ENCODE measurements at regions not wholly inside any gene's neighbourhood (a gene's known extent, or its start where the extent isn't known, plus 50 kb on each side); places are given as distances from the start of the nearest gene placed in this dataset.
"Not testable (repeated sequence)": the region's sequence is repeated elsewhere in the genome, so short reads cannot be mapped to it uniquely, and the experiment has no call there.

DNA sequence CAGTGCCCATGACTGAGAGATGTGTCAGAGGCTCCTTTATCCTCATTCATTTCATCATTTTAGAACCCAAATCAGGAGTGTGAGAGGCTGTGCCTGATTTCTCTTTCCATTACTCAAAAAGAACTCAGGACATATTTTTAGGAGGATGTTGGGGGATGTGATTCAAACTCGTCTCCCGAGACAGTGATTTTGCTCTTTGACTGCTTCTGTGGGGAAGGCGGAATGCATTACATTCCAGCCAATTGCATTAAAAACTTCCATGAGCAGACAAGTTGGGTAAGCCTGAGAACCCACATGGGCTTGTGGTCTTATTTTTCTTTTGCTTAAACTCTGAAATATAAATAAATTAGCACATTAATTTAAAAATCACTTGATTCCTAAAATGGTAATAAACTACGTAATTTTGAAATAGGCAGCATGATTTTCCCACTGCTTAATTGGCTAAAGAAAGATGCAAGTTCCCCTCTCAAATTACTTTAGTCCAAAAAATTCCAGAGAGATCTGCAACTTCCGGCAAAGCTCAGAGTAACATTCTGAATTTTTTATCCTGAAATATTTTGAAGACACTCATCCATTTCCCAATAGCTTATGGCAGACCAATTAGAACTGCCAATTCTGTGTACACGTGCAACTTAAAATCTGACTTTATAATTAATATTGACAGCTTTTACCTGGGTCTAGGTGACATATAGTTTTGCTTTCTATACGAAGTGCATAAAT is 185.6 kb downstream of the C7orf25 start:
- DNase-seq (ENCODE audit: extremely low read depth in 1 of 2, low read depth in 1 of 2), result no peak

DNA sequence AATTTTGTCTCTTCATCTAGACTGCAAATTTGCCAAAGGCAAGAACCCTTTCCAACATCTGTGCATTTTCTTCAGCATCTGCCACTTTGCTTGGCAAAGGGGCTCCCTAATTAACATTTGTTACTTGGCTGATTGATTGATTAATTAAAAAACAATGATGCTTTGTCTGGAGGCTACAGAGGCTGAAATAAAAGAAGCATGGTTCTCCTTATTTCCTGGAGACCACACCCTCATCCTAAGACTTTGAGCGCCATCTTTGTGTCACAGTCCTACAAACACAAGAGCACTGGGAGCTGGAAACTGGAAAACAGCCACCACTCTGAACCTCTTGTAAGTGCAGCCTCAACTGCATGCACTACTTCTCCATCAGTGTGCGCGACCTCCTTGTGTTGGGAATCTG is 189.2 kb downstream of the C7orf25 start:
- no peak for DNase-seq (ENCODE audit: extremely low read depth in 1 of 2, low read depth in 1 of 2)

- no peak for DNase-seq (ENCODE audit: extremely low read depth in 1 of 2, low read depth in 1 of 2)
These were observed 189.7 kb downstream of the C7orf25 start for GRCh38 chr7:42722198-42722597.

DNA sequence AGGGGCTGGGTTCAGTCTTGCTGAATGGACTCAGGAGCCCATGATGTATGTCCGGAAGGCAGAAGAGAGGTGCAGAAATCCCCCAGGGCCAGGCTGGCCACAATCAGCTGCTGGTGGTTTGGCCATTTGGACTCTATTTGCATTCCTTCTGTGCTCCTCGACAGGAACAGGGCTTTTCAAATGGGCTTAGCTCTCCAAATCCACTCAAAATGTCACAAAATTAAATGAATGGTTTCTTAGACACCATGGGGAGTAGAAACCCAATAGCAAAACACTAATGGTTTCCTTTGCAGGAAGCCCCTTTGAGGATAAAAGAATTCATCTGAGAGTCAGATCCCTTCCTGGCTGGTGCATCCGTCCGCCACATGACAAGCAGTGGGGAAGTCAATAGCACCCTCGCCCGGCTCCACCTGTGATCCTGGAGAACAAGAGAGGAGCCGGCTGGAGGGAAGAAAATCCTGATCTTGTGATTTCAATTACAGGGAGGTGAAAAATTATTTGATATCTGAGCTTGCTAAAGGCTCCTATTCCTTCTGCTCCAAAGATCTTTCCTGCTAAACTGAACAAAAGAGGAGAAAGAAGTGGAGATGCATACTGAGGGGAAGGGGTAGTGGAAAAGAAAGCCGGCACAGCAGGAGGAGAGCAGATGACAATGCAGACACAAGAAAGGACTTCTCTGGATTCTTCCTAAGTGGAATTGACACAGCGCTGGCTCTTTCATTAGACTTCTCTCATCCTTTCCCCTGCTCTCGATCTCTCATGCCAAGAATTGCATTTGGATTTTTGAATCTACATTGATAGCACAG is 190.7 kb downstream of the C7orf25 start:
- no peak for DNase-seq (ENCODE audit: extremely low read depth in 1 of 2, low read depth in 1 of 2)

- DNase-seq (ENCODE audit: extremely low read depth in 1 of 2, low read depth in 1 of 2), result no peak
These were observed 191.9 kb downstream of the C7orf25 start for GRCh38 chr7:42720012-42720411.

- not testable (repeated sequence) for DNase-seq (ENCODE audit: extremely low read depth in 1 of 2, low read depth in 1 of 2)
These were observed 193.4 kb downstream of the C7orf25 start for GRCh38 chr7:42718466-42718865.

GRCh38 chr7:42714356-42714755 is 197.5 kb downstream of the C7orf25 start:
- DNase-seq (ENCODE audit: extremely low read depth in 1 of 2, low read depth in 1 of 2), result no peak

- DNase-seq (ENCODE audit: extremely low read depth in 1 of 2, low read depth in 1 of 2), result no peak
These were observed 202.6 kb downstream of the C7orf25 start for GRCh38 chr7:42709284-42709683.

DNA sequence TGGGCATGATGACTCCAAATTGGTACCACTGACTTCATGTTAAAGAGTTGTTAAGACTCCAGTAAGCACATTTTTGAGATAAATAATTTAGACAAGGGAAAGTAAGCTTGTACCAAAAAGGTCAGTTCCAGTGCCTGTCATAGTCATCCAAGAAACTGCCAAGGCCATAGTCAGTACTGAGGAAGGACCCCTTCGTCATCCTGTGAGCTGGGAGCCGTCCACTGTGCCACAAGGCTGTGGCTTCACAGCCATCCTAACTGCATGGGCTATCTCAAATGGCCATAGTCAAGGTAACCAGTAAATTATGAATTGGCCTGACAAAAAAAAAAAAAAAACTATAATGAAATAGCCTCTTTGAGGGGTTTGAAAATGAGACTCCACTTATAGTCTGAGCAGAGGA is 207.2 kb downstream of the C7orf25 start:
- DNase-seq (ENCODE audit: extremely low read depth in 1 of 2, low read depth in 1 of 2), result no peak

GRCh38 chr7:42702647-42703046 is 209.2 kb downstream of the C7orf25 start:
- no peak for DNase-seq (ENCODE audit: extremely low read depth in 1 of 2, low read depth in 1 of 2)

DNA sequence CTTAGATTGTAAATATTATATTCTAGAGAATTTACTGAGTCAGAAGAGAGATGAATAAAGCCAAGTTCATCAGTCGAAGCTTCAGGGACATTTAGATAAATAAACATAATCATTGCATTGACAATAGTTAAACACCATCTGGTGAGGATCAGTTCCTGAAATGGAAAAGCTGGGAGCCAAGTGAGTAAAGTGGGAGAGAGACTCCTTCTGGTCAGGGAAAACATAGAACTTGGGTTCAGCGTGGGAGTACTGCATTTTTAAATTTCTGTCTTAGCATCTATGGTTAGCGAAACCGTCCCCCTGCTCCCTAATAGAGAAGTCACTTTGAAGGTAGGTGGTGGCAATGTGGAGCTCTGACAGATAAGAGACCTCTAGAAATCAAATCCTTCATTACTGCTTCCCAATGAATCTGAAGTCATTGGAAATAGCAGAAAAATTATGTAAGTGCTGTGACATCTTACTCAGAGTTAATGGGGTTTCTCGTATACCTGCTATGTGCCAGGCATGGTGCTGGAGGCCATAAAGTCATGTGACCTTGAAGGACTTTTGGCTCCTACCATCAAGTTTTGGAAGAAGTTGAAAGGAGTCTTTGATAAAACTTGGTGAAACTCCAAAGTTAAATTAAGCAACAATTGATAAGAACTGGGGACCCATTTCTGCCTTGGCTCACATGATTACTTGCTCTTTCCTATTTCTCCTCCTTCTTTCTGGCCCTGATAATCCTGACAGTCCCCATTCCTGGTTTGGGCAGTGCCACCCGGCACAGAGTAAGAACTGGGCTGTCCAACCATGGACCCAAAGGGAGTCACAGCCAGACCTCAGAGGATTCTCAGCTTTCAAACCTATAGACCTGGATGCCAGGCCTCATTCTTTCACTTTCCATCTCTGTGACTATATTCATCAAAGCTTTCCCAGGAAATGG is 211.2 kb downstream of the C7orf25 start:
- no peak for DNase-seq (ENCODE audit: extremely low read depth in 1 of 2, low read depth in 1 of 2)

DNA sequence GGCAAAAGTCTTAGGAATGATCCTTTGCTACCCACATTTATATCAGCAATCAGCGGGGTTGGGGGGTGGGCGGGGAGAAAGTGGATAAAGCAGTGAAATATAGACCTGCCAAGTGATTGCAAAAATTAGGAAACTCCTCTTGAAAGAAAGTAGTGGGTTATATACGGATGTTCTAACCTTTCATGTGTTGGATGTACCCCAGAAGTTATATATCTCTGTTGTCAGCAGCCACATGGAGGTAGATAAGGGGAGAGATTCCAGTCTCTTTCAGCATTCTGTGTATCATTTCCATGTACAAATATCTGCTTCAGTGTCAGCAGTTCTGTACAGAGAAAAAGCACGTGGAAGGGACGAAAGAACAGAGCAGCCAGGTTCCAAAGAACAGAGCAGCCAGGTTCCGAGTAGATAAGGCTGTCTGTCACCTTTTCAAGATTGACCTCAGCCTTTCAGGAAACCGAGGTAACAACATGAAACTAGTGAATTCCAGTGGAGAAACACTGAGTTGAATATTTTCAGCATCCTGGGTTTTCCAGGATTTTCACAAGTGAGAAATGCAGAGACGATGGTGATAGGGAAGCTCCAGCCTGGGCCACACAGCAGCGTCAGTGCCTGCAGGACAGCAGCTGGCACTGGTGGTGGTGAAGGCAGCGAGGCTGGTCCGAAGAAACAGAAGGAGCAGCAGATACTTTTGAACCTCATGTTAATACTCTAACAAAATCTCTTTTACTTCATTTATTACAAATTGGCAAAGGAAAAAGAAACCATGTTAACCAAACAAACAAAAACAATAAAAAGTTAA is 212.3 kb downstream of the C7orf25 start:
- no peak for DNase-seq (ENCODE audit: extremely low read depth in 1 of 2, low read depth in 1 of 2)

- DNase-seq (ENCODE audit: extremely low read depth in 1 of 2, low read depth in 1 of 2), result no peak
These were observed 213.1 kb downstream of the C7orf25 start for GRCh38 chr7:42698600-42699374.

- DNase-seq (ENCODE audit: extremely low read depth in 1 of 2, low read depth in 1 of 2), result no peak
These were observed 216.9 kb downstream of the C7orf25 start for GRCh38 chr7:42694894-42695507.

DNA sequence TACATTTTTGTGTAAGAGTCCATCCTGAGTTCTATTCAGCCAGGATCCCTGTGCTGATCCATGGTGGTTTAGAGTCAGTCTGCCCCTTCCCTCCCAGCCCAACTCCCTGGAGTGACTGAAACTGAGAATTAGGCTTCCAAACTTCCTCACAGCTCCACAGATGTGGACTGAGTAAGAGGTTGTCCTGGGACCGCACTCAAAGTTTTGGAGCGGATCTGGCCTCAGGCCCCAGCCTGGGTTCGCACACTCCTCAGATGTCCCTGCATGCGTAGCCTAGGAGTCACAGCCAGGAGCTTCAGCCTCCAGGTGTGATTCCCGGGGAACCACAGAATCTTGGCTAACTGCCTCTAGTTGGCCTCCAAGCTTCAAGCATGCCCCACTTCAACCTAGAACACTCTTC is 218.1 kb downstream of the C7orf25 start:
- no peak for DNase-seq (ENCODE audit: extremely low read depth in 1 of 2, low read depth in 1 of 2)

DNA sequence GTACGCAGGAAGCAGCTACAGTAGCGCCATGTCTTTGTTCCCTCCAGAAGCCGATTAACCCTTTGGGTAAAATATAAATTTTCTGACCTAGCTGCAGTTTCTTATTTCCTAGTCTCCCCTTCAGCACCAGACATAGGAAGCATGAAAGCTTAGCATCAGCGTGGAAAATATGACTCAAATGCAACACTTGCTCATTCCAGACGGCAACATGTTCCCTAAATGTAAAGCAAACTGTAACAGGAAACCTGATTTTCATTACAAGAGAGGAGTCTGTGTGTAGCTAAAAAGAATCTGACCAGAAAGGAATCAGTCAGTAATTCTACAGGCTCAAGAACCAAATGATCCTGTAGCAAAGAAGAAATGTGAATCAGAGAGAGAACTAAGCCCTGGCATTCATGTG is 219.2 kb downstream of the C7orf25 start:
- DNase-seq (ENCODE audit: extremely low read depth in 1 of 2, low read depth in 1 of 2), result no peak

DNA sequence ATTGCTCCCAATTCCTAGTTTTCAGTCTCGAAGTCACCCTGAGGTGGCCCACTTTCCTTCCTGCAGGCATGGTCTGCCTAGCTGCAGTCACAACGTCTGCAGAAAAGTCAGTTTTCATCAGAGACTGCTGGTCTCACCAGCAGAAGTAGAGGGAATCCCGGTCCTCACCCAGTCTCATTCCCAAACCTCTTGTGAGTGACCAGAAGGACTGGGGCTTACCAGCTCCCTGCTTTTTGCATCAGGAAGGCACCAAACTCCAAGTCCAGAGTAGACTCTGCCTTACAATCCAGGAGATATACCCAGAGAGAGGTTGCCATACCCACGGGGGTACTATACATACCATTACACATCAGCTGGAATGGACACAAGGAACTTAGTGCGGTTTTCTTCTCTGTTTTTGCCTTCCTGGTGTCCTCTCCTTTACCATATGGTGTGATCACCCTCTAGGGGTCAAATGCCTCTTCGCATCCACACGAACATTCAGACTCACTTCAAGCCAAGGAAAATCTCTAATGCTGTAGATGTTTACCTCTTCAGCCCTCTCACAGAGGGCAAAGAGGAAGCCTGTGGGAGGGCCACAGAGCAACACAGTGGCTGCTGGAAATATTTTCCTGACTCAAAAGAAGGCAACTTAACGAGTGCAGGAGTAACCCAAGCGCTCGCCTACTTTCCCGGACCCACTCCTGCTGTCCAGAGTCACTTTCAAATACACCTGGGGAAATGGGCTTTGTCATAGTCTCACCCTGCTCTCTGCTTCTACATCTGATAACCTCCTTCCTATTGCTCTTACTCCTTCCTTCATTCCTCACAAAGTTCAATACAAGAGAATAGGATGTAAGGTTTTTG is 220.9 kb downstream of the C7orf25 start:
- DNase-seq (ENCODE audit: extremely low read depth in 1 of 2, low read depth in 1 of 2), result no peak

DNA sequence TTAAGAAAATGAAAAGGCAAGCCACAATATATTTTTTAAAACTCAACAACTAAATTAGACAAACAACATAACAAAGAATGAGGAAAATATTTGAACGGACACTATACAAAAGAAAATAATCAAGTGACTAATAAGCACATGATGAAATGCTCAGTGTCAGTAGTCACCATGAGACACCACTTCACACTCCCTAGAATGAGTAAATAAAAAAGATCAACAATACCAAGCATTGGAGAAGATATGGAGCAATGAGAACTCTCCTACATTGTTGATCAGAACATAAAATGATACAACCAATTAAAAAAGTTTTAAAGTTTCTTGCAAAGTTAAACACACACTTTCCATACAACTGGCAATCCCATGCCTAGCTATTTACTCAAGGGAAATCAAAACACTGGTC is 222.2 kb downstream of the C7orf25 start:
- no peak for DNase-seq (ENCODE audit: extremely low read depth in 1 of 2, low read depth in 1 of 2)

GRCh38 chr7:42688056-42688371 is 223.9 kb downstream of the C7orf25 start:
- no peak for DNase-seq (ENCODE audit: extremely low read depth in 1 of 2, low read depth in 1 of 2)

Measured in stimulated activated CD8-positive, alpha-beta memory T cell treated with anti-CD3 and anti-CD28 coated beads, Interleukin-7, amount 100 ng/mL, for 48 hours (primary cell).